DOHH2 (cell line): ENCODE measurements at regions not wholly inside any gene's neighbourhood (a gene's known extent, or its start where the extent isn't known, plus 50 kb on each side); places are given as distances from the start of the nearest gene placed in this dataset.

Experiments used
- H3F3A ChIP-seq: fragments of 200-600 bp; sonication (generic), shearing (Covaris generic); 2 replicates; pipeline ENCODE4 v1.6.0; 2016; ENCODE audit warnings: antibody characterized with exemption, mild to moderate bottlenecking; ENCODE audit not compliant: control insufficient read depth, insufficient read depth
- H3K27ac ChIP-seq: fragments of 200-600 bp; sonication (generic); 2 replicates; pipeline ENCODE4 v1.5.1; 2014; ENCODE audit warnings: low read depth, mild to moderate bottlenecking, low read length, moderate library complexity
- H3K27me3 ChIP-seq: fragments of 200-600 bp; sonication (generic); 2 replicates; pipeline ENCODE4 v1.6.1; 2014; ENCODE audit warnings: mild to moderate bottlenecking, low read length, mixed read lengths; ENCODE audit not compliant: control insufficient read depth
- H3K36me3 ChIP-seq: fragments of 200-600 bp; sonication (generic); 2 replicates; pipeline ENCODE4 v1.6.1; 2014; ENCODE audit warnings: mild to moderate bottlenecking, low read length, moderate library complexity, mixed read lengths; ENCODE audit not compliant: control insufficient read depth
- H3K4me1 ChIP-seq: fragments of 200-600 bp; sonication (generic); 2 replicates; pipeline ENCODE4 v1.6.1; 2014; ENCODE audit warnings: mild to moderate bottlenecking, low read length, mixed read lengths; ENCODE audit not compliant: control insufficient read depth
- H3K4me2 ChIP-seq: fragments of 200-600 bp; sonication (generic); 2 replicates; pipeline ENCODE4 v1.6.0; 2014; ENCODE audit warnings: mild to moderate bottlenecking, low read length, moderate library complexity
- H3K4me3 ChIP-seq: fragments of 200-600 bp; sonication (generic); 2 replicates; pipeline ENCODE4 v1.5.1; 2014; ENCODE audit warnings: mild to moderate bottlenecking, low read length, mixed read lengths
- H3K79me2 ChIP-seq: fragments of 200-600 bp; sonication (generic); 2 replicates; pipeline ENCODE4 v1.6.1; 2014; ENCODE audit warnings: mild to moderate bottlenecking, low read length, mixed read lengths; ENCODE audit not compliant: control insufficient read depth
- H3K9me2 ChIP-seq: fragments of 200-600 bp; sonication (generic); replicated peaks from 2 replicates; pipeline ENCODE4 v1.6.1; 2014; ENCODE audit warnings: mild to moderate bottlenecking, low read length, mixed read lengths; ENCODE audit not compliant: control insufficient read depth
- H3K9me3 ChIP-seq: fragments of 200-600 bp; sonication (generic); 2 replicates; pipeline ENCODE4 v1.6.1; 2014; ENCODE audit warnings: antibody characterized with exemption, low read length, mixed read lengths; ENCODE audit not compliant: control insufficient read depth, insufficient read depth
- H4K20me1 ChIP-seq: fragments of 200-600 bp; sonication (generic); 2 replicates; pipeline ENCODE4 v1.6.0; 2014; ENCODE audit warnings: low read depth, mild to moderate bottlenecking, antibody characterized with exemption, low read length, moderate library complexity; ENCODE audit not compliant: control insufficient read depth, insufficient read depth
- EZH2phosphoT487 ChIP-seq: fragments of 200-600 bp; sonication (generic); IDR thresholded peaks from 2 replicates; pipeline ENCODE4 v1.6.1; 2017; ENCODE audit warnings: borderline replicate concordance, mild to moderate bottlenecking, antibody characterized with exemption, low read length, moderate library complexity, mixed read lengths
- TF ChIP-seq, protein P1 (sequence below): fragments of 200-600 bp; sonication (generic); IDR thresholded peaks from one replicate; pipeline ENCODE4 v1.5.1; 2014; ENCODE audit warnings: antibody characterized with exemption, mild to moderate bottlenecking, low read depth, low read length; ENCODE audit not compliant: poor library complexity, severe bottlenecking

DNA sequence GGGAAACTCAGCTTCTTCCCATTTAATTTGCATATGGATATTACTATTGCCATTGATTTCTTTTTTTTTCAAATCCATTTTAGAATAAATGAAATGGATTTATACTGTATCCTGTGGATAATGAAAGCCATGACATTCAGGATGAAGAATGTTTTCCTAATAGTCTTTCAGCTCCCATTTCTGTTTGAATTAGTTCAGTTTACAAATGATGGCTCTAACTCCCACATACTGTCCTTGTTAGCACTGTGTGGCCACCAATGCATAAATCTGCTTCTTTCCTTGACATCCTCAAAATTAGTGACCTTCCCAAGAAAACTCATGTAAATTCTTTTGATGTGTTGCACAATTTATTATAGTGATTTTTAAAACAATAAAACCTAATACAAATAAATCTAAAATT, 693.2 kb upstream of the GJE1 start:
- H3K27me3 ChIP-seq: no peaks in the 10 kb centered on the region
- no peaks in the 10 kb centered on the region for H3K79me2 ChIP-seq
- H3K36me3 ChIP-seq: no peaks in the 10 kb centered on the region
- H3K4me3 ChIP-seq: no peak overlapping the region
- TF ChIP-seq, protein P1, sequence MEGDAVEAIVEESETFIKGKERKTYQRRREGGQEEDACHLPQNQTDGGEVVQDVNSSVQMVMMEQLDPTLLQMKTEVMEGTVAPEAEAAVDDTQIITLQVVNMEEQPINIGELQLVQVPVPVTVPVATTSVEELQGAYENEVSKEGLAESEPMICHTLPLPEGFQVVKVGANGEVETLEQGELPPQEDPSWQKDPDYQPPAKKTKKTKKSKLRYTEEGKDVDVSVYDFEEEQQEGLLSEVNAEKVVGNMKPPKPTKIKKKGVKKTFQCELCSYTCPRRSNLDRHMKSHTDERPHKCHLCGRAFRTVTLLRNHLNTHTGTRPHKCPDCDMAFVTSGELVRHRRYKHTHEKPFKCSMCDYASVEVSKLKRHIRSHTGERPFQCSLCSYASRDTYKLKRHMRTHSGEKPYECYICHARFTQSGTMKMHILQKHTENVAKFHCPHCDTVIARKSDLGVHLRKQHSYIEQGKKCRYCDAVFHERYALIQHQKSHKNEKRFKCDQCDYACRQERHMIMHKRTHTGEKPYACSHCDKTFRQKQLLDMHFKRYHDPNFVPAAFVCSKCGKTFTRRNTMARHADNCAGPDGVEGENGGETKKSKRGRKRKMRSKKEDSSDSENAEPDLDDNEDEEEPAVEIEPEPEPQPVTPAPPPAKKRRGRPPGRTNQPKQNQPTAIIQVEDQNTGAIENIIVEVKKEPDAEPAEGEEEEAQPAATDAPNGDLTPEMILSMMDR: no peak
- TF ChIP-seq EZH2phosphoT487: no peak
- no peak overlapping the region for H3K27ac ChIP-seq
- no peaks in the 10 kb centered on the region for H3F3A ChIP-seq
- H3K4me2 ChIP-seq: no peak overlapping the region
- no peaks in the 10 kb centered on the region for H3K9me3 ChIP-seq
- H3K9me2 ChIP-seq: no peaks in the 10 kb centered on the region
- H4K20me1 ChIP-seq: no peaks in the 10 kb centered on the region
- no peaks in the 10 kb centered on the region for H3K4me1 ChIP-seq

DNA sequence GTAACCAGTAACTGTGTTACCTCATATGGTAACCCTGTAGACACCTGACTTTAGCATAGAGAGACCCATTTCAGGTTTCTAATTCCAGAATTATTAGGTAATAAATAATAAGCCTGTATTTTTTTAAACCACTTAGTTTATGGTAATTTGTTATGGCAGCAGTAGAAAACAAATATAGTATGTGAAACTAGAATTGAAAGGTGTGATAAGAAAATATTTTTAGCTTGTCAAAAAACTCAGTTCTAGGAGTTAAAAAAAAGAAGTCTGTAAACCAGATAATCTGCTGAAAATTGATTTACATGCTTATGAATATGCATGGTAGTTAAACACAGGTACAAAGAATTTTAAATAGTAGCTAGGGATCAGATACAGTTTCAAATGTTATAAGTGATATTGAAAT, 695.0 kb upstream of the GJE1 start:
- Histone ChIP-seq H3K79me2 (no peaks in the 10 kb centered on the region), H4K20me1 (no peaks in the 10 kb centered on the region), H3K4me1 (no peaks in the 10 kb centered on the region), H3K9me3 (no peaks in the 10 kb centered on the region), H3F3A (no peaks in the 10 kb centered on the region), H3K4me3 (no peak overlapping the region), H3K9me2 (no peaks in the 10 kb centered on the region), H3K27ac (no peak overlapping the region), H3K27me3 (no peaks in the 10 kb centered on the region), H3K36me3 (no peaks in the 10 kb centered on the region), H3K4me2 (no peak overlapping the region)
- TF ChIP-seq, protein P1: no peak
- no peak for TF ChIP-seq EZH2phosphoT487

DNA sequence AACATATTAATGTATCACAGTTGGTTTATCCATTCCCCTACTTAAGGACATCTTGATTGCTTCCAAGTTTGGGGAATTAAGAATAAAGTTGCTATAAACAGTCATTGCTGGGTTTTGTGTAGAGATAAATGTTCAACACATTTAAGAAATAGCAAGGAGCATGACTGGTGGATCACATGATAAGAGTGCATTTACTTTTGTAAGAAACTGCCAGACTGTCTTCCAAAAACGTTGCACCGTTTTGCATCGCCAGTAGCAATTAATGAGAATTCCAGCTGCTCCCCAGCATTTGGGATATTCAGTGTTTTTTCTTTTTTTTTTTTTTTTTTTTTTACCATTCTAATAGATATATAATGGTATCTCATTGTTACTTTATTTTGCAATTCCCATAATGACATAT, 695.7 kb upstream of the GJE1 start:
- Histone ChIP-seq H3K4me2 (no peak overlapping the region), H3K36me3 (no peaks in the 10 kb centered on the region), H3K9me3 (no peaks in the 10 kb centered on the region), H3K27me3 (no peaks in the 10 kb centered on the region), H4K20me1 (no peaks in the 10 kb centered on the region), H3K9me2 (no peaks in the 10 kb centered on the region), H3K27ac (no peak overlapping the region), H3K4me3 (no peak overlapping the region), H3F3A (no peaks in the 10 kb centered on the region), H3K79me2 (no peaks in the 10 kb centered on the region), H3K4me1 (no peaks in the 10 kb centered on the region)
- TF ChIP-seq EZH2phosphoT487: no peak
- TF ChIP-seq, protein P1: no peak

DNA sequence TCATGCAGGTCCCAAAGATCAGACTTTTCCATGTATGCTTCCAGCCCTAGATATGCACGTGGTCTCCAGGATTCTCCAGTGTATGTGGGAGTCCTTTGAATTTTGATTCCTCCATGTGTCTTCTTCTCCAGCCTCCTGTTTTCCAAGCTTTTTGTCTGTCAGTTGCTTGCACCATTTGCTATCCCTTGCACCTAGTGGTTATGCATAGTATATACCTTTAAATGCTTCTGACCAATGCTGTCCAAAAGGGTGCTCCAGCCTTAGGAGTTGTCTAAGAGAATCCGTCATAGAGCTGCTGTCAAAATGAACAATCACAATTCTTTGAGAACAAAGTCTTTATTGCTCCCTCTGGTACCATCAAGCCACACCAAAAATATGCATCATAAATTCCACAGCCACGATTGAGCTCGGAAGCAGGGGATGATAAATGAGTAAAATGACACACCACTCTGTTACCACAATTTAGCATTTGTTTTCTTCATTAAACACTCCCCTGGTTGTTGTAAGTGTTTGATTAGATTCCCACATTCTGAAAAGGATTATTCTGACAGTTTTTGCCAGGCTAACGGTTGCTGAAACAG, 706.2 kb upstream of the GJE1 start:
- Histone ChIP-seq H3K9me2 (no peaks in the 10 kb centered on the region), H4K20me1 (no peaks in the 10 kb centered on the region), H3K79me2 (no peaks in the 10 kb centered on the region), H3K4me2 (no peak overlapping the region), H3F3A (no peaks in the 10 kb centered on the region), H3K9me3 (no peaks in the 10 kb centered on the region), H3K27me3 (no peaks in the 10 kb centered on the region), H3K36me3 (no peaks in the 10 kb centered on the region), H3K27ac (no peak overlapping the region), H3K4me3 (no peak overlapping the region), H3K4me1 (no peaks in the 10 kb centered on the region)
- no peak for TF ChIP-seq EZH2phosphoT487
- TF ChIP-seq, protein P1: no peak
